Renal cortex interstitium (tissue), 11 donors: ENCODE measurements at regions not wholly inside any gene's neighbourhood (a gene's known extent, or its start where the extent isn't known, plus 50 kb on each side); places are given as distances from the start of the nearest gene placed in this dataset.

Experiments
- DNase-seq, 11 donors: peaks; one replicate each; pipeline ENCODE4 v3.0.0-alpha.2; 2013; ENCODE audit warnings: low read depth in 9 of 11, low spot score in 4 of 11; ENCODE audit errors: extremely low read depth in 1 of 11

GRCh38 chr22:48856308-48856615 is 971.4 kb downstream of the BRD1 start:
- no peak for DNase-seq

- DNase-seq: no peak
Observed at GRCh38 chr22:48855593-48856307, 971.9 kb downstream of the BRD1 start.

- DNase-seq: no peak
Observed at GRCh38 chr22:48855013-48855412, 972.7 kb downstream of the BRD1 start.

GRCh38 chr22:48853627-48854240 is 973.9 kb downstream of the BRD1 start:
- no peak for DNase-seq

GRCh38 chr22:48851933-48852549 is 975.6 kb downstream of the BRD1 start:
- no peak for DNase-seq

GRCh38 chr22:48850658-48851287 is 976.9 kb downstream of the BRD1 start:
- DNase-seq: no peak

- no peak for DNase-seq
Observed at GRCh38 chr22:48849963-48850657, 977.6 kb downstream of the BRD1 start.

- no peak for DNase-seq
Observed at GRCh38 chr22:48849219-48849912, 978.3 kb downstream of the BRD1 start.

GRCh38 chr22:48846200-48846599 is 981.5 kb downstream of the BRD1 start:
- DNase-seq: no peak

- DNase-seq: no peak
Observed at GRCh38 chr22:48845356-48845936, 982.2 kb downstream of the BRD1 start.

GRCh38 chr22:48844056-48844675 is 983.5 kb downstream of the BRD1 start:
- no peak for DNase-seq

- no peak for DNase-seq
Observed at GRCh38 chr22:48843640-48844039, 984.0 kb downstream of the BRD1 start.

- DNase-seq: no peak
Observed at GRCh38 chr22:48842976-48843375, 984.7 kb downstream of the BRD1 start.

- DNase-seq: no peak
Observed at GRCh38 chr22:48842583-48842945, 985.1 kb downstream of the BRD1 start.

- DNase-seq: no peak
Observed at GRCh38 chr22:48841881-48842582, 985.6 kb downstream of the BRD1 start.

GRCh38 chr22:48840112-48840949 is 987.3 kb downstream of the BRD1 start:
- DNase-seq: no peak
